Parathyroid adenoma (tissue), 2 donors: ENCODE measurements at regions not wholly inside any gene's neighbourhood (a gene's known extent, or its start where the extent isn't known, plus 50 kb on each side); places are given as distances from the start of the nearest gene placed in this dataset.

ENCODE experiments used
- H2AFZ ChIP-seq: fragments of 300-600 bp; sonication (generic); one replicate; pipeline ENCODE4 v1.7.0; 2017; ENCODE audit warnings: antibody characterized with exemption, mild to moderate bottlenecking
- H3K27ac ChIP-seq: fragments of 300-600 bp; sonication (generic); one replicate; pipeline ENCODE4 v1.7.0; 2017
- H3K27me3 ChIP-seq: fragments of 300-600 bp; sonication (generic); one replicate; pipeline ENCODE4 v1.7.0; 2017; ENCODE audit warnings: low read length; ENCODE audit not compliant: control insufficient read depth, insufficient read depth
- H3K36me3 ChIP-seq: fragments of 300-600 bp; sonication (generic); one replicate; pipeline ENCODE4 v1.7.0; 2017; ENCODE audit warnings: low read length; ENCODE audit not compliant: control insufficient read depth, insufficient read depth
- H3K4me1 ChIP-seq: fragments of 300-600 bp; sonication (generic); one replicate; pipeline ENCODE4 v1.7.0; 2017; ENCODE audit warnings: control low read depth
- H3K4me2 ChIP-seq: fragments of 300-600 bp; sonication (generic); one replicate; pipeline ENCODE4 v1.7.0; 2017; ENCODE audit warnings: low read length
- H3K4me3 ChIP-seq: fragments of 300-600 bp; sonication (generic); one replicate; pipeline ENCODE4 v1.7.0; 2017; ENCODE audit warnings: low read depth, low read length
- H3K79me2 ChIP-seq: fragments of 300-600 bp; sonication (generic); one replicate; pipeline ENCODE4 v1.7.0; 2017; ENCODE audit warnings: control low read depth
- H3K9ac ChIP-seq: fragments of 300-600 bp; sonication (generic); one replicate; pipeline ENCODE4 v1.7.0; 2017; ENCODE audit warnings: mild to moderate bottlenecking
- H3K9me3 ChIP-seq: fragments of 300-600 bp; sonication (generic); one replicate; pipeline ENCODE4 v1.7.0; 2017; ENCODE audit warnings: low read length; ENCODE audit not compliant: control insufficient read depth
- CTCF ChIP-seq: fragments of 300-600 bp; sonication (generic); IDR thresholded peaks from one replicate; pipeline ENCODE4 v1.7.0; 2017; ENCODE audit warnings: antibody characterized with exemption, mild to moderate bottlenecking
- donor health status: primary hyperparathyroidism.

- Histone ChIP-seq H3K9ac (no peak overlapping the region), H2AFZ (no peak overlapping the region), H3K4me3 (no peak overlapping the region), H3K79me2 (no peaks in the 10 kb centered on the region), H3K4me2 (no peak overlapping the region), H3K9me3 (no peaks in the 10 kb centered on the region), H3K27ac (no peak overlapping the region), H3K36me3 (no peaks in the 10 kb centered on the region), H3K27me3 (no peaks in the 10 kb centered on the region), H3K4me1 (no peaks in the 10 kb centered on the region)
- TF ChIP-seq CTCF = no peak
Measured at GRCh38 chr2:195521589-195521988, 135.4 kb upstream of the SLC39A10 start.

GRCh38 chr2:195520671-195521155 is 136.3 kb upstream of the SLC39A10 start:
- no peak overlapping the region for H3K4me2 ChIP-seq
- no peaks in the 10 kb centered on the region for H3K4me1 ChIP-seq
- TF ChIP-seq CTCF = no peak
- H3K4me3 ChIP-seq = no peak overlapping the region
- no peaks in the 10 kb centered on the region for H3K9me3 ChIP-seq
- H3K27me3 ChIP-seq = no peaks in the 10 kb centered on the region
- no peaks in the 10 kb centered on the region for H3K79me2 ChIP-seq
- H3K9ac ChIP-seq = no peak overlapping the region
- H3K27ac ChIP-seq = no peak overlapping the region
- no peaks in the 10 kb centered on the region for H3K36me3 ChIP-seq
- no peak overlapping the region for H2AFZ ChIP-seq

- H3K4me3 ChIP-seq = no peak overlapping the region
- no peaks in the 10 kb centered on the region for H3K4me1 ChIP-seq
- H3K9me3 ChIP-seq = no peaks in the 10 kb centered on the region
- H3K27me3 ChIP-seq = no peaks in the 10 kb centered on the region
- no peak overlapping the region for H2AFZ ChIP-seq
- TF ChIP-seq CTCF = no peak
- H3K4me2 ChIP-seq = no peak overlapping the region
- no peaks in the 10 kb centered on the region for H3K36me3 ChIP-seq
- H3K79me2 ChIP-seq = no peaks in the 10 kb centered on the region
- H3K27ac ChIP-seq = no peak overlapping the region
- H3K9ac ChIP-seq = no peak overlapping the region
Measured at GRCh38 chr2:195515551-195515950, 141.5 kb upstream of the SLC39A10 start.

GRCh38 chr2:195514365-195514764 is 142.7 kb upstream of the SLC39A10 start:
- no peaks in the 10 kb centered on the region for H3K36me3 ChIP-seq
- TF ChIP-seq CTCF = no peak
- H3K4me3 ChIP-seq = no peak overlapping the region
- no peak overlapping the region for H3K4me2 ChIP-seq
- no peaks in the 10 kb centered on the region for H3K27me3 ChIP-seq
- no peak overlapping the region for H3K9ac ChIP-seq
- no peaks in the 10 kb centered on the region for H3K9me3 ChIP-seq
- no peak overlapping the region for H3K27ac ChIP-seq
- no peak overlapping the region for H2AFZ ChIP-seq
- no peaks in the 10 kb centered on the region for H3K4me1 ChIP-seq
- no peaks in the 10 kb centered on the region for H3K79me2 ChIP-seq

GRCh38 chr2:195513119-195513518 is 143.9 kb upstream of the SLC39A10 start:
- Histone ChIP-seq H3K27me3 (no peaks in the 10 kb centered on the region), H3K4me2 (no peak overlapping the region), H3K4me3 (no peak overlapping the region), H3K9ac (no peak overlapping the region), H3K27ac (no peak overlapping the region), H3K36me3 (no peaks in the 10 kb centered on the region), H3K4me1 (no peaks in the 10 kb centered on the region), H3K9me3 (no peaks in the 10 kb centered on the region), H2AFZ (no peak overlapping the region), H3K79me2 (no peaks in the 10 kb centered on the region)
- no peak for TF ChIP-seq CTCF
